HG03342 (cell line): ENCODE measurements at regions not wholly inside any gene's neighbourhood (a gene's known extent, or its start where the extent isn't known, plus 50 kb on each side); places are given as distances from the start of the nearest gene placed in this dataset.

ENCODE experiments used
- ATAC-seq: cut with Tn5 transposase; IDR thresholded peaks from one replicate; pipeline ENCODE4 v1.9.1; 2021; ENCODE audit warnings: mild to moderate bottlenecking, moderate library complexity; ENCODE audit not compliant: unreplicated experiment

- ATAC-seq, result no peak
Observed at GRCh38 chr11:92739491-92739890, 230.0 kb upstream of the MTNR1B start.

- ATAC-seq, result no peak
Observed at GRCh38 chr11:92740276-92740675, 229.2 kb upstream of the MTNR1B start.

- no peak for ATAC-seq
Observed at GRCh38 chr11:92744929-92745585, 224.4 kb upstream of the MTNR1B start.

GRCh38 chr11:92750794-92751193, 218.7 kb upstream of the MTNR1B start:
- no peak for ATAC-seq

- ATAC-seq, result no peak
Observed at GRCh38 chr11:92751594-92751993, 217.9 kb upstream of the MTNR1B start.

- no peak for ATAC-seq
Observed at GRCh38 chr11:92752122-92752521, 217.3 kb upstream of the MTNR1B start.

- ATAC-seq, result no peak
Observed at GRCh38 chr11:92753161-92753560, 216.3 kb upstream of the MTNR1B start.

- no peak for ATAC-seq
Observed at GRCh38 chr11:92758241-92758780, 211.1 kb upstream of the MTNR1B start.

- ATAC-seq, result no peak
Observed at GRCh38 chr11:92759571-92760214, 209.8 kb upstream of the MTNR1B start.

GRCh38 chr11:92762121-92762540, 207.3 kb upstream of the MTNR1B start:
- no peak for ATAC-seq

GRCh38 chr11:92763336-92763735, 206.1 kb upstream of the MTNR1B start:
- ATAC-seq, result no peak

- ATAC-seq, result no peak
Observed at GRCh38 chr11:92764128-92764527, 205.3 kb upstream of the MTNR1B start.

GRCh38 chr11:92765082-92765840, 204.2 kb upstream of the MTNR1B start:
- no peak for ATAC-seq

GRCh38 chr11:92765965-92766371, 203.5 kb upstream of the MTNR1B start:
- ATAC-seq, result no peak

GRCh38 chr11:92766698-92767097, 202.8 kb upstream of the MTNR1B start:
- ATAC-seq, result no peak

GRCh38 chr11:92767416-92767815, 202.0 kb upstream of the MTNR1B start:
- no peak for ATAC-seq

GRCh38 chr11:92768121-92768840, 201.2 kb upstream of the MTNR1B start:
- no peak for ATAC-seq

- ATAC-seq, result no peak
Observed at GRCh38 chr11:92769112-92769511, 200.3 kb upstream of the MTNR1B start.

- no peak for ATAC-seq
Observed at GRCh38 chr11:92770419-92770818, 199.0 kb upstream of the MTNR1B start.

- no peak for ATAC-seq
Observed at GRCh38 chr11:92770981-92771380, 198.5 kb upstream of the MTNR1B start.

- ATAC-seq, result no peak
Observed at GRCh38 chr11:92771701-92772100, 197.8 kb upstream of the MTNR1B start.
